ENCODE measurements at regions not wholly inside any gene's neighbourhood (a gene's known extent, or its start where the extent isn't known, plus 50 kb on each side); places are given as distances from the start of the nearest gene placed in this dataset.

DNA sequence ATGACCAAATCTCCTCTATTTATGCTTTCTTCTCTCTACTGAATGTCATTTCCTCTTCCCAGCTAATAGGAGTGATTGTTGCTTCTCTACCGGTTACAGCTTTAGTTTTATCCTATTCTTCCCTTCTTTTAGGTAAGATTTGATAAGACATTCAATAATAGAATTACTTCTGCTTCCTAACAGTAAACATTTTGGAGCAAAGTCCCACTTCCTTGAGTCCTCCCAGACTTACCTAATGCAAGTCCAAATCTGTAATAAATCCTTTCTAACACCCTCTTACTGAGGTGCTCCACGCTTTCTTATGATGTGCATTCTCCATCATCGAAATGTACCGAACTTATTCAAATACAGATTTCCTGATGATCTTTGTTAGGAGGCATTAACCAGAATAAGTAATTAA lies 79.2 kb upstream of the GPM6A start:
- H3K27ac ChIP-seq (ENCODE audit: insufficient read depth, low read depth, low read length) = no peak overlapping the region
- FAIRE-seq (no peak), DNase-seq (ENCODE audit: low read depth, low spot score) (no peak)
- H3K4me1 ChIP-seq (ENCODE audit: control insufficient read depth, extremely low read depth, insufficient read depth, low read length) = no peaks in the 10 kb centered on the region
- TF ChIP-seq MYC (IDR thresholded peaks at IDR 0.05; ENCODE audit: low read depth, low read length) = no peak
- TF ChIP-seq, protein P1, sequence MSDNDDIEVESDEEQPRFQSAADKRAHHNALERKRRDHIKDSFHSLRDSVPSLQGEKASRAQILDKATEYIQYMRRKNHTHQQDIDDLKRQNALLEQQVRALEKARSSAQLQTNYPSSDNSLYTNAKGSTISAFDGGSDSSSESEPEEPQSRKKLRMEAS (IDR thresholded peaks at IDR 0.05; ENCODE audit: insufficient read depth, insufficient read length) = no peak
- no peak for TF ChIP-seq FOS (IDR thresholded peaks at IDR 0.05; ENCODE audit: borderline replicate concordance, insufficient read depth, low read length)
- TF ChIP-seq POLR2A (IDR thresholded peaks at IDR 0.05; ENCODE audit: low read depth, low read length) = no peak
- no peak for TF ChIP-seq GATA2 (IDR thresholded peaks at IDR 0.05; ENCODE audit: insufficient read depth, insufficient read length, low read depth, low read length)
- no peak for TF ChIP-seq EZH2 (IDR thresholded peaks at IDR 0.05; ENCODE audit: borderline replicate concordance, low read depth, low read length, severe bottlenecking)
- TF ChIP-seq CTCF (IDR thresholded peaks at IDR 0.05; ENCODE audit: extremely low read depth in 1 of 2, insufficient read depth in 1 of 2, low read depth in 1 of 2, low read length in 2 of 2) = no peak
- no peak for TF ChIP-seq POLR2AphosphoS5 (IDR thresholded peaks at IDR 0.05; ENCODE audit: insufficient read depth, low read depth, low read length)
- no peak for TF ChIP-seq JUN (IDR thresholded peaks at IDR 0.05; ENCODE audit: borderline replicate concordance, insufficient read depth, insufficient read length, low read depth)
- H3K27me3 ChIP-seq (ENCODE audit: control insufficient read depth in 2 of 2, insufficient read depth in 2 of 2, low read length in 2 of 2) = no peaks in the 10 kb centered on the region
- no peak overlapping the region for H3K9ac ChIP-seq (replicated peaks; ENCODE audit: extremely low read depth, insufficient read depth, low read length)
- H2AFZ ChIP-seq (ENCODE audit: low read depth, low read length) = no peak overlapping the region
- dilution Hi-C loops (cut with MboI; ENCODE audit: extremely low pct_ligation_motif_present, low sequenced_read_pairs) = no loop called here
- H3K9me3 ChIP-seq (replicated peaks; ENCODE audit: control insufficient read depth, insufficient read depth, low read length) = no peaks in the 10 kb centered on the region
- no peak overlapping the region for H3K4me3 ChIP-seq (replicated peaks in 1 of 3; ENCODE audit: insufficient read depth in 1 of 3, low read depth in 1 of 3, low read length in 3 of 3)
- no peaks in the 10 kb centered on the region for H4K20me1 ChIP-seq (replicated peaks; ENCODE audit: control insufficient read depth, extremely low read depth, insufficient read depth, low read length)
- no peaks in the 10 kb centered on the region for H3K36me3 ChIP-seq (ENCODE audit: control insufficient read depth in 2 of 2, extremely low read depth in 1 of 2, insufficient read depth in 2 of 2, low read length in 2 of 2)
- ChIA-PET CTCF (no interaction called here), POLR2A (no interaction called here)
- no peak overlapping the region for H3K4me2 ChIP-seq (ENCODE audit: insufficient read depth, low read length)
- no peaks in the 10 kb centered on the region for H3K9me1 ChIP-seq (replicated peaks; ENCODE audit: control insufficient read depth, extremely low read depth, insufficient read depth, low read length)
- intact Hi-C loops (cut with micrococcal nuclease) = no loop called here
- BruUV-seq (replicated peaks) = no TSS peak
- no peaks in the 10 kb centered on the region for H3K79me2 ChIP-seq (ENCODE audit: control insufficient read depth, insufficient read depth, low read length)
